Testis (tissue), 2 donors: ENCODE measurements at regions not wholly inside any gene's neighbourhood (a gene's known extent, or its start where the extent isn't known, plus 50 kb on each side); places are given as distances from the start of the nearest gene placed in this dataset.

Experiments
- DNase-seq: peaks from one replicate; pipeline ENCODE4 v3.0.0-alpha.2; 2019
- H3K27ac ChIP-seq, 2 donors: fragments of 200-600 bp; sonication (generic); one replicate each; pipeline ENCODE4 v1.5.1; 2019
- H3K27me3 ChIP-seq: fragments of 200-600 bp; sonication (generic); one replicate; pipeline ENCODE4 v1.5.1; 2019
- H3K36me3 ChIP-seq: fragments of 200-600 bp; sonication (generic); one replicate; pipeline ENCODE4 v1.5.1; 2017; ENCODE audit warnings: low read depth; ENCODE audit errors: missing control alignments
- H3K4me1 ChIP-seq: fragments of 200-600 bp; sonication (generic); one replicate; pipeline ENCODE4 v1.5.1; 2019
- H3K4me3 ChIP-seq, 2 donors: fragments of 200-600 bp; sonication (generic); one replicate each; pipeline ENCODE4 v1.5.1; 2017 to 2019
- H3K9me3 ChIP-seq: fragments of 200-600 bp; sonication (generic); one replicate; pipeline ENCODE4 v1.5.1; 2017
- CTCF ChIP-seq, 3 experiments: fragments of 450-650 bp in 2 of 3; fragments of 200-600 bp in 1 of 3; sonication (generic) in 1 of 3; IDR thresholded peaks; one replicate each; pipeline ENCODE4 v1.5.1; 2016 to 2019; ENCODE audit warnings: antibody characterized with exemption in 3 of 3, mild to moderate bottlenecking in 2 of 3, moderate library complexity in 1 of 3
- POLR2A ChIP-seq: fragments of 450-650 bp; IDR thresholded peaks from one replicate; pipeline ENCODE4 v1.6.1; 2017; ENCODE audit warnings: antibody characterized with exemption, mild to moderate bottlenecking, moderate library complexity
- WGBS, 2 donors: methylation state at CpG; one replicate each; pipeline ENCODE4 v1.1.5; 2018; 5-methylcytosine and 5-hydroxymethylcytosine counted together
- intact Hi-C: fragments of 100-400 bp; cut with DNase I; formaldehyde crosslinking; loops from one replicate; pipeline ENCODE4 v1.15.1; 2023; ENCODE audit warnings: low total_unique reads

GRCh38 chr16:79367822-79368221 lies 232.7 kb downstream of the MAF start:
- no peak for TF ChIP-seq POLR2A
- no peak for TF ChIP-seq CTCF (IDR thresholded peaks at IDR 0.05)
- Histone ChIP-seq H3K9me3 (no peaks in the 10 kb centered on the region), H3K27ac (no peak overlapping the region), H3K4me1 (no peaks in the 10 kb centered on the region), H3K27me3 (no peaks in the 10 kb centered on the region), H3K36me3 (no peaks in the 10 kb centered on the region), H3K4me3 (no peak overlapping the region)
- no peak for DNase-seq
- WGBS, 2 donors: 75 to 87% methylated on average over 5 of the region's 5 CpGs
- intact Hi-C loops: no loop called here

DNA sequence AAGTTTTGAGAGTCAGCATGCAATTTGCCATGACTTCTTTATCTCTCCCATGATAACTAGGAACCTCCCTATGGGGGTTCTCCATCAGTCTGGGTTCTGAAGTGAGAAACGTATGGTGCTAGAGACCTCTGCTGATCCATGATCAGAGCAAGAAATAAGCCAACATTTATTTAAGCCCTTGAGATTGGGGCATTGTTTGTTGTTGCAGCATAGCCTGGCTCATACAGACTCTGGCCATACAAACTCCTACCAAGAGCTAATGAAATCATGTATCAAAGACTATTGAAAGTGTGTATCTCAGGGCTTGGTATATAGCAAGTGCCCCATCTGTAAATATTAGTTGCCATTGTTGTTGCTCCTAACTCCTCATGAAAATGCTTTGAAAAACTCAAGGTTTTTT lies 233.9 kb downstream of the MAF start:
- H3K36me3 ChIP-seq: no peaks in the 10 kb centered on the region
- 93 to 95% methylated on average over 1 of the region's 1 CpG for WGBS, 2 donors
- no peaks in the 10 kb centered on the region for H3K4me1 ChIP-seq
- DNase-seq: no peak
- no peaks in the 10 kb centered on the region for H3K9me3 ChIP-seq
- TF ChIP-seq CTCF (IDR thresholded peaks at IDR 0.05) (no peak), POLR2A (no peak)
- intact Hi-C loops: no loop called here
- no peaks in the 10 kb centered on the region for H3K27me3 ChIP-seq
- H3K27ac ChIP-seq: no peak overlapping the region
- H3K4me3 ChIP-seq: no peak overlapping the region

GRCh38 chr16:79365702-79366101 lies 234.8 kb downstream of the MAF start:
- H3K27ac ChIP-seq: no peak overlapping the region
- intact Hi-C loops: no loop called here
- WGBS, 2 donors: 73 to 78% methylated on average over 4 of the region's 4 CpGs
- H3K4me1 ChIP-seq: no peaks in the 10 kb centered on the region
- H3K27me3 ChIP-seq: no peaks in the 10 kb centered on the region
- H3K9me3 ChIP-seq: no peaks in the 10 kb centered on the region
- TF ChIP-seq CTCF (IDR thresholded peaks at IDR 0.05) (no peak), POLR2A (no peak)
- H3K4me3 ChIP-seq: no peak overlapping the region
- H3K36me3 ChIP-seq: no peaks in the 10 kb centered on the region
- no peak for DNase-seq

- WGBS, 2 donors: 93 to 94% methylated on average over 2 of the region's 2 CpGs
- no peak overlapping the region for H3K4me3 ChIP-seq
- no peaks in the 10 kb centered on the region for H3K9me3 ChIP-seq
- H3K27ac ChIP-seq: no peak overlapping the region
- TF ChIP-seq POLR2A: no peak
- no peak for TF ChIP-seq CTCF (IDR thresholded peaks at IDR 0.05)
- no peaks in the 10 kb centered on the region for H3K36me3 ChIP-seq
- DNase-seq: no peak
- no peaks in the 10 kb centered on the region for H3K27me3 ChIP-seq
- intact Hi-C loops: no loop called here
- no peaks in the 10 kb centered on the region for H3K4me1 ChIP-seq
These were observed 237.1 kb downstream of the MAF start for GRCh38 chr16:79363484-79363883.

DNA sequence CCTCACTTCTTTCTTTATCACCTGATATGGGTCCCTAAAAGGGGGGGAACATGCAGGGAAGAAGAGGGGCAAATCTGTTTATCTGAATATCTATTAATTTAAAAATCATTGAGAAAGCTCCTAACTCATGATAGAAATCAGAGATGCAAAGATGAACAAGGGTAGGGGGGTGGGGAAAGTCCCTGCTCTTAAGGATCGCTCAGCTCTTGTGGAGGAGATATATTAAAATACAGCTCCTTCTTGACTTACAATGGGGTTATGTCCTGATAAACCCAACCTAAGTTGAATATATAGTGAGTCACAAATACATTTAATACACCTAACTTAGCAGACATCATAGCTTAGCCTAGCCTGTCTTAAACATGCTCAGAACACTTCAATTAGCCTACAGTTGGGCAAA lies 237.5 kb downstream of the MAF start:
- no peaks in the 10 kb centered on the region for H3K9me3 ChIP-seq
- H3K27ac ChIP-seq: no peak overlapping the region
- no peaks in the 10 kb centered on the region for H3K4me1 ChIP-seq
- TF ChIP-seq POLR2A (no peak), CTCF (IDR thresholded peaks at IDR 0.05) (no peak)
- 95 to 100% methylated on average over 1 of the region's 1 CpG for WGBS, 2 donors
- DNase-seq: no peak
- H3K36me3 ChIP-seq: no peaks in the 10 kb centered on the region
- intact Hi-C loops: no loop called here
- H3K27me3 ChIP-seq: no peaks in the 10 kb centered on the region
- H3K4me3 ChIP-seq: no peak overlapping the region
